B cell (primary cell): ENCODE measurements at regions not wholly inside any gene's neighbourhood (a gene's known extent, or its start where the extent isn't known, plus 50 kb on each side); places are given as distances from the start of the nearest gene placed in this dataset.

Experiments used
- EZH2 ChIP-seq: IDR thresholded peaks from 2 replicates; pipeline ENCODE4 v1.6.1; 2012; ENCODE audit warnings: borderline replicate concordance, low read depth, mild to moderate bottlenecking, moderate library complexity, low read length; ENCODE audit not compliant: insufficient read depth, poor library complexity, severe bottlenecking
- TF ChIP-seq, protein P1 (sequence below): fragments of 200-600 bp; IDR thresholded peaks from one replicate; pipeline ENCODE4 v1.8.0; 2022; ENCODE audit warnings: antibody characterized with exemption, mild to moderate bottlenecking

DNA sequence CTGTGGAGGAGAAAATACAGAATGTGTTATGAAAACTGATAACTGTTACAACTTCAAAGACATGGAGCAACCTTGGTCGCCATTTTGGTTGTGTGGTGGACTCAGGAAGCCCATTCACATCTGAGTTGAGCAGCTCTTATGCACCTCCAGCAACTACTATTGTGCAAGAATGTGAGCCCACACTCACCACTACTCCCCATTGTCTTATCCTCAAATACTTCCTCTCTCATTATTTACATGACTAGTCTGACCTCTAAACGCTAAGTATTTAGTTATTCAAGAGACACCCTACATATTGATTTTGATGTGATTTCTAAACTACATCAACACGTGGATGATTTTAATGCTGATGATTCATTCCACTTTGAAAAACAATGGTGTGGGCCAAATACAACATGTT is 516.6 kb upstream of the CLINT1 start:
- TF ChIP-seq EZH2: no peak
- TF ChIP-seq, protein P1, sequence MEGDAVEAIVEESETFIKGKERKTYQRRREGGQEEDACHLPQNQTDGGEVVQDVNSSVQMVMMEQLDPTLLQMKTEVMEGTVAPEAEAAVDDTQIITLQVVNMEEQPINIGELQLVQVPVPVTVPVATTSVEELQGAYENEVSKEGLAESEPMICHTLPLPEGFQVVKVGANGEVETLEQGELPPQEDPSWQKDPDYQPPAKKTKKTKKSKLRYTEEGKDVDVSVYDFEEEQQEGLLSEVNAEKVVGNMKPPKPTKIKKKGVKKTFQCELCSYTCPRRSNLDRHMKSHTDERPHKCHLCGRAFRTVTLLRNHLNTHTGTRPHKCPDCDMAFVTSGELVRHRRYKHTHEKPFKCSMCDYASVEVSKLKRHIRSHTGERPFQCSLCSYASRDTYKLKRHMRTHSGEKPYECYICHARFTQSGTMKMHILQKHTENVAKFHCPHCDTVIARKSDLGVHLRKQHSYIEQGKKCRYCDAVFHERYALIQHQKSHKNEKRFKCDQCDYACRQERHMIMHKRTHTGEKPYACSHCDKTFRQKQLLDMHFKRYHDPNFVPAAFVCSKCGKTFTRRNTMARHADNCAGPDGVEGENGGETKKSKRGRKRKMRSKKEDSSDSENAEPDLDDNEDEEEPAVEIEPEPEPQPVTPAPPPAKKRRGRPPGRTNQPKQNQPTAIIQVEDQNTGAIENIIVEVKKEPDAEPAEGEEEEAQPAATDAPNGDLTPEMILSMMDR: no peak
